Astrocyte of the cerebellum (primary cell): ENCODE measurements at regions not wholly inside any gene's neighbourhood (a gene's known extent, or its start where the extent isn't known, plus 50 kb on each side); places are given as distances from the start of the nearest gene placed in this dataset.

Source experiments
- DNase-seq: peaks from one replicate; pipeline ENCODE4 v3.0.0-alpha.2; 2011; ENCODE audit warnings: low read depth
- H3K4me3 ChIP-seq: 2 replicates; pipeline ENCODE4 v1.5.1; 2011; ENCODE audit warnings: mild to moderate bottlenecking, low read depth, low read length, moderate library complexity
- in situ Hi-C: cut with HindIII; loops from 2 replicates; pipeline ENCODE4 v1.10.0; 2017; ENCODE audit warnings: low sequenced_read_pairs
- TF ChIP-seq, protein P1 (sequence below): IDR thresholded peaks from 2 replicates; pipeline ENCODE4 v1.5.1; 2012; ENCODE audit warnings: low read length, low read depth, moderate library complexity, mild to moderate bottlenecking; ENCODE audit errors: missing control alignments

GRCh38 chr7:108736221-108736891 lies 166.7 kb downstream of the DNAJB9 start:
- DNase-seq, result no peak
- no peak overlapping the region for H3K4me3 ChIP-seq
- in situ Hi-C loops, result no loop called here
- TF ChIP-seq, protein P1, sequence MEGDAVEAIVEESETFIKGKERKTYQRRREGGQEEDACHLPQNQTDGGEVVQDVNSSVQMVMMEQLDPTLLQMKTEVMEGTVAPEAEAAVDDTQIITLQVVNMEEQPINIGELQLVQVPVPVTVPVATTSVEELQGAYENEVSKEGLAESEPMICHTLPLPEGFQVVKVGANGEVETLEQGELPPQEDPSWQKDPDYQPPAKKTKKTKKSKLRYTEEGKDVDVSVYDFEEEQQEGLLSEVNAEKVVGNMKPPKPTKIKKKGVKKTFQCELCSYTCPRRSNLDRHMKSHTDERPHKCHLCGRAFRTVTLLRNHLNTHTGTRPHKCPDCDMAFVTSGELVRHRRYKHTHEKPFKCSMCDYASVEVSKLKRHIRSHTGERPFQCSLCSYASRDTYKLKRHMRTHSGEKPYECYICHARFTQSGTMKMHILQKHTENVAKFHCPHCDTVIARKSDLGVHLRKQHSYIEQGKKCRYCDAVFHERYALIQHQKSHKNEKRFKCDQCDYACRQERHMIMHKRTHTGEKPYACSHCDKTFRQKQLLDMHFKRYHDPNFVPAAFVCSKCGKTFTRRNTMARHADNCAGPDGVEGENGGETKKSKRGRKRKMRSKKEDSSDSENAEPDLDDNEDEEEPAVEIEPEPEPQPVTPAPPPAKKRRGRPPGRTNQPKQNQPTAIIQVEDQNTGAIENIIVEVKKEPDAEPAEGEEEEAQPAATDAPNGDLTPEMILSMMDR, result no peak

GRCh38 chr7:108770981-108771745 lies 201.5 kb downstream of the DNAJB9 start:
- in situ Hi-C loops, result no loop called here
- TF ChIP-seq, protein P1, result no peak
- H3K4me3 ChIP-seq, result no peak overlapping the region
- DNase-seq, result no peak

- TF ChIP-seq, protein P1, result no peak
- H3K4me3 ChIP-seq, result no peak overlapping the region
- in situ Hi-C loops, result no loop called here
- no peak for DNase-seq
Observed at GRCh38 chr7:108771853-108772252, 202.2 kb downstream of the DNAJB9 start.

GRCh38 chr7:108777966-108778365 lies 208.3 kb downstream of the DNAJB9 start:
- H3K4me3 ChIP-seq, result no peak overlapping the region
- TF ChIP-seq, protein P1, result no peak
- DNase-seq, result no peak
- in situ Hi-C loops, result no loop called here

GRCh38 chr7:108789451-108789850 lies 219.8 kb downstream of the DNAJB9 start:
- no peak overlapping the region for H3K4me3 ChIP-seq
- TF ChIP-seq, protein P1, result no peak
- no peak for DNase-seq
- in situ Hi-C loops, result no loop called here

- no peak overlapping the region for H3K4me3 ChIP-seq
- in situ Hi-C loops, result no loop called here
- no peak for DNase-seq
- TF ChIP-seq, protein P1, result no peak
Observed at GRCh38 chr7:108794466-108794865, 224.8 kb downstream of the DNAJB9 start.
